Muscle layer of colon (tissue), 2 donors: ENCODE measurements at regions not wholly inside any gene's neighbourhood (a gene's known extent, or its start where the extent isn't known, plus 50 kb on each side); places are given as distances from the start of the nearest gene placed in this dataset.

ENCODE experiments used
- H3K27ac ChIP-seq: one replicate; pipeline ENCODE4 v1.7.0; 2013; ENCODE audit warnings: low read depth, mild to moderate bottlenecking, low read length, moderate library complexity
- H3K27me3 ChIP-seq, 2 donors: one replicate each; pipeline ENCODE4 v1.7.0; 2013; ENCODE audit warnings: low read length in 2 of 2, mild to moderate bottlenecking in 2 of 2; ENCODE audit not compliant: insufficient read depth in 2 of 2, control insufficient read depth in 1 of 2
- H3K36me3 ChIP-seq: one replicate; pipeline ENCODE4 v1.7.0; 2013; ENCODE audit warnings: mild to moderate bottlenecking, low read length; ENCODE audit not compliant: insufficient read depth
- H3K4me1 ChIP-seq: one replicate; pipeline ENCODE4 v1.7.0; 2013; ENCODE audit warnings: mild to moderate bottlenecking, low read length; ENCODE audit not compliant: insufficient read depth
- H3K4me3 ChIP-seq, 2 donors: one replicate each; pipeline ENCODE4 v1.7.0; 2013; ENCODE audit warnings: low read length in 2 of 2, low read depth in 1 of 2, mild to moderate bottlenecking in 1 of 2, moderate library complexity in 1 of 2
- H3K9ac ChIP-seq: one replicate; pipeline ENCODE4 v1.7.0; 2013; ENCODE audit warnings: low read length
- H3K9me3 ChIP-seq: one replicate; pipeline ENCODE4 v1.7.0; 2013; ENCODE audit warnings: mild to moderate bottlenecking, low read length
- donor health status: abdominal sarcoma.
- donor health status: Adenocarcinoma of cecum.

GRCh38 chr11:91124363-91124762 is 901.5 kb upstream of the CHORDC1 start:
- H3K4me1 ChIP-seq, result no peaks in the 10 kb centered on the region
- H3K27ac ChIP-seq, result no peak overlapping the region
- H3K9ac ChIP-seq, result no peak overlapping the region
- no peaks in the 10 kb centered on the region for H3K9me3 ChIP-seq
- no peaks in the 10 kb centered on the region for H3K27me3 ChIP-seq
- H3K4me3 ChIP-seq, result no peak overlapping the region
- H3K36me3 ChIP-seq, result no peaks in the 10 kb centered on the region

- Histone ChIP-seq H3K4me1 (no peaks in the 10 kb centered on the region), H3K36me3 (no peaks in the 10 kb centered on the region), H3K4me3 (no peak overlapping the region), H3K27ac (no peak overlapping the region), H3K27me3 (no peaks in the 10 kb centered on the region), H3K9me3 (no peaks in the 10 kb centered on the region), H3K9ac (no peak overlapping the region)
Observed at GRCh38 chr11:91115116-91115515, 892.3 kb upstream of the CHORDC1 start.

GRCh38 chr11:91104237-91104636 is 881.4 kb upstream of the CHORDC1 start:
- Histone ChIP-seq H3K27me3 (no peaks in the 10 kb centered on the region), H3K36me3 (no peaks in the 10 kb centered on the region), H3K27ac (no peak overlapping the region), H3K4me1 (no peaks in the 10 kb centered on the region), H3K9me3 (no peaks in the 10 kb centered on the region), H3K4me3 (no peak overlapping the region), H3K9ac (no peak overlapping the region)

GRCh38 chr11:91100427-91100826 is 877.6 kb upstream of the CHORDC1 start:
- H3K4me1 ChIP-seq, result no peaks in the 10 kb centered on the region
- H3K27ac ChIP-seq, result no peak overlapping the region
- H3K36me3 ChIP-seq, result no peaks in the 10 kb centered on the region
- H3K27me3 ChIP-seq, result no peaks in the 10 kb centered on the region
- no peak overlapping the region for H3K9ac ChIP-seq
- H3K9me3 ChIP-seq, result no peaks in the 10 kb centered on the region
- H3K4me3 ChIP-seq, result no peak overlapping the region

- no peak overlapping the region for H3K4me3 ChIP-seq
- no peak overlapping the region for H3K9ac ChIP-seq
- no peak overlapping the region for H3K27ac ChIP-seq
- H3K27me3 ChIP-seq, result no peaks in the 10 kb centered on the region
- no peaks in the 10 kb centered on the region for H3K36me3 ChIP-seq
- H3K4me1 ChIP-seq, result no peaks in the 10 kb centered on the region
- no peaks in the 10 kb centered on the region for H3K9me3 ChIP-seq
Observed at GRCh38 chr11:91097083-91097482, 874.2 kb upstream of the CHORDC1 start.

- Histone ChIP-seq H3K27me3 (no peaks in the 10 kb centered on the region), H3K4me3 (no peak overlapping the region), H3K4me1 (no peaks in the 10 kb centered on the region), H3K27ac (no peak overlapping the region), H3K36me3 (no peaks in the 10 kb centered on the region), H3K9me3 (no peaks in the 10 kb centered on the region), H3K9ac (no peak overlapping the region)
Observed at GRCh38 chr11:91093141-91093540, 870.3 kb upstream of the CHORDC1 start.

- Histone ChIP-seq H3K4me1 (no peaks in the 10 kb centered on the region), H3K9me3 (no peaks in the 10 kb centered on the region), H3K4me3 (no peak overlapping the region), H3K27ac (no peak overlapping the region), H3K36me3 (no peaks in the 10 kb centered on the region), H3K27me3 (no peaks in the 10 kb centered on the region), H3K9ac (no peak overlapping the region)
Observed at GRCh38 chr11:91091563-91091962, 868.7 kb upstream of the CHORDC1 start.

- Histone ChIP-seq H3K27me3 (no peaks in the 10 kb centered on the region), H3K4me1 (no peaks in the 10 kb centered on the region), H3K9me3 (no peaks in the 10 kb centered on the region), H3K9ac (no peak overlapping the region), H3K27ac (no peak overlapping the region), H3K36me3 (no peaks in the 10 kb centered on the region), H3K4me3 (no peak overlapping the region)
Observed at GRCh38 chr11:91086028-91086427, 863.2 kb upstream of the CHORDC1 start.

GRCh38 chr11:91082255-91082654 is 859.4 kb upstream of the CHORDC1 start:
- Histone ChIP-seq H3K36me3 (no peaks in the 10 kb centered on the region), H3K9ac (no peak overlapping the region), H3K27me3 (no peaks in the 10 kb centered on the region), H3K4me3 (no peak overlapping the region), H3K4me1 (no peaks in the 10 kb centered on the region), H3K27ac (no peak overlapping the region), H3K9me3 (no peaks in the 10 kb centered on the region)

GRCh38 chr11:91081440-91082043 is 858.7 kb upstream of the CHORDC1 start:
- Histone ChIP-seq H3K27me3 (no peaks in the 10 kb centered on the region), H3K4me3 (no peak overlapping the region), H3K27ac (no peak overlapping the region), H3K9me3 (no peaks in the 10 kb centered on the region), H3K9ac (no peak overlapping the region), H3K4me1 (no peaks in the 10 kb centered on the region), H3K36me3 (no peaks in the 10 kb centered on the region)

GRCh38 chr11:91078221-91078620 is 855.4 kb upstream of the CHORDC1 start:
- Histone ChIP-seq H3K4me3 (no peak overlapping the region), H3K27ac (no peak overlapping the region), H3K4me1 (no peaks in the 10 kb centered on the region), H3K36me3 (no peaks in the 10 kb centered on the region), H3K9me3 (no peaks in the 10 kb centered on the region), H3K27me3 (no peaks in the 10 kb centered on the region), H3K9ac (no peak overlapping the region)

- H3K27ac ChIP-seq, result no peak overlapping the region
- no peaks in the 10 kb centered on the region for H3K4me1 ChIP-seq
- H3K9ac ChIP-seq, result no peak overlapping the region
- no peaks in the 10 kb centered on the region for H3K9me3 ChIP-seq
- H3K27me3 ChIP-seq, result no peaks in the 10 kb centered on the region
- H3K36me3 ChIP-seq, result no peaks in the 10 kb centered on the region
- H3K4me3 ChIP-seq, result no peak overlapping the region
Observed at GRCh38 chr11:91075032-91075695, 852.3 kb upstream of the CHORDC1 start.
